ENCODE measurements at regions not wholly inside any gene's neighbourhood (a gene's known extent, or its start where the extent isn't known, plus 50 kb on each side); places are given as distances from the start of the nearest gene placed in this dataset.
"Not testable (repeated sequence)": the region's sequence is repeated elsewhere in the genome, so short reads cannot be mapped to it uniquely, and the experiment has no call there.

DNA sequence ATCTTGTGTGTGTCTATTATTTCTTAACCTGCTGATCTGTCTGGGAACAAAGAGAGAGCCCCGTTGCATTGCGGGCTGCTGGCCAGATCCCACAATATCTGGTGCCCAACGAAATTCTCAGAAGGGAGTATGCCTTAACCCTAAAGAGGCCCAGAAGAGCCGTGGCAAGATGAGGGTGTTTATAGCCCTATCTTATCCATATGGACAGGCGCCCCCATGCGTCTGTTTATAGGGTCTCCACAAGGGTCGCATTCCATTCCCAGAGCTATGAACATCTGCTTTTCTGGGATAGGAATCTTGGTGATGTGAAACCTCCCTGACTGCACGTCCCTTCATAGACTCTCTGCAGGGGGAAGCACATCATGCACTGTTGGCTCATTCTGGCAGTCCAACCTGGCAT, 1262.5 kb downstream of the RAPGEF2 start:
- DNase-seq = not testable (repeated sequence)

DNA sequence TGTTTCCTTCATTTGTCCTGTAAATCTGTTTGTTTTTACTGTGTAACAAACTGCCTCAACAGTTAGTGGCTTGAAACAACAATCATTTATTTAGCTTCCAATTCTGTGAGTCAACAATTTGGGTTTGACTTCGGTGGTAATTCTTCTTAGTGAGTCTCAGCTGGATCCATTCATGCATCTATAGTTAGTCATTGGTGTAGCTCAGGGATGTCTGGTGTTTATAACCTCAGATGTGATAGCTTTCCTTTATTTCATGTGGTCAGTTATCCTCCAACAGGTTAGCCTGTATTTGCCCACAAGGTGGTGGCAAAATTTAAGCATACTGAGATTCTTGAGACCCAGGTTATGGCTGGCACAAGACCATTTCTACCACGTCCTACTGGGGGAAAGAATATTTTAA, 1267.2 kb downstream of the RAPGEF2 start:
- DNase-seq = no peak

DNA sequence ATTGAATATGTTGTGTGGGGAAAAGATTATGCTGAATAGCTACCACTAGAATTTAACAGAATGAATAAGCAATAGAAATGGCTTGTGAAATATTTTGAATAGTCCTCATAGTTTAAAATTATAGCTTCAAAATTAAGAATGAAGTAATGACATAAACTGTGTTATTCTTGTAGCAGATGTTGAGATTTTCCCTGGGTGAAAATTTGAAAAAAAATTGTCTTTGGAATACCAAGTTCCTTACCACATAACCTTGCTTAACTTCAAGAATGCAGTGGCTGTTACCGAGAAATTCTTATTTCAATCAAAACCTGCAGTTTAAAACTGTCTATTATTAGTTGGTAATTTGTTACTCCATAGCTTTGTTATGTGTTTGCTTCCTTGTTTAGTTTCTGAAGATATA, 1268.6 kb downstream of the RAPGEF2 start:
- DNase-seq = no peak

DNA sequence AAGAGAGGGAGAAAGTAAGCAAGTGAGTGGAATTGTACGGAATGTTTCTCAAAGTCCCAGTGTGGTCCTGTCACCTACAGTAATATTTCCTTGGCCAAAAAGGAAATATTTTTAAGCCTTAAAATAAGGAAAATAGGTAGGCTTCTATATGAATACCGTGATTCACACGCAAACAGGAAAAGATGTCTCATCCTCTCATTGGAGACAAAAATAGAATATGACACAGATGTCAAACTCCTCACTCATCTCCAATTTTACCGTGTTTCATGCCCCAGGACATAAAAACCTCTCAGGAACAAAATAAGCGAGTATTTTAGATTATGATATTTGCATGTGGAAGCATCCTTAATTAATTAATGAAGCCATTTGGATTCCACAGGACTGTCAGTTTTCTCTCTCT, 1269.5 kb downstream of the RAPGEF2 start:
- no peak for DNase-seq

DNA sequence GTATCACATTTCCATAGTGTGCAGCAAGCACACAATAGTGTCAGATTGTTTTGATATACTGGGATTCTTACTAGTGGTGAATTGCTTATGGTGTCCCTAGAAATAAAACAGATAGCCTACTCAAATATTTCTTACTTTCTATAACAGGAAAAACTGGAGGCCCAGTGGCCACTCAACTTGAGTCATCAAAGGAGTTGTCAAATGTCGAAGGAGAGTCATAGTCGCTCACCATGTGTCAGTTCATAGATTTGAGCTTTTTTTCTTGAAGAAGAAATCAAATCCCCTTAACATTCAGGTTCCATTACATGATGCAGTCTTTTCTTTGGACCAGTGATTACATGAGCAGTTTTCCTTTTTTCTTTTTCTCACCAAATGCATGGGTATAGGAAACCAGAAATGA, 1271.0 kb downstream of the RAPGEF2 start:
- DNase-seq = no peak

DNA sequence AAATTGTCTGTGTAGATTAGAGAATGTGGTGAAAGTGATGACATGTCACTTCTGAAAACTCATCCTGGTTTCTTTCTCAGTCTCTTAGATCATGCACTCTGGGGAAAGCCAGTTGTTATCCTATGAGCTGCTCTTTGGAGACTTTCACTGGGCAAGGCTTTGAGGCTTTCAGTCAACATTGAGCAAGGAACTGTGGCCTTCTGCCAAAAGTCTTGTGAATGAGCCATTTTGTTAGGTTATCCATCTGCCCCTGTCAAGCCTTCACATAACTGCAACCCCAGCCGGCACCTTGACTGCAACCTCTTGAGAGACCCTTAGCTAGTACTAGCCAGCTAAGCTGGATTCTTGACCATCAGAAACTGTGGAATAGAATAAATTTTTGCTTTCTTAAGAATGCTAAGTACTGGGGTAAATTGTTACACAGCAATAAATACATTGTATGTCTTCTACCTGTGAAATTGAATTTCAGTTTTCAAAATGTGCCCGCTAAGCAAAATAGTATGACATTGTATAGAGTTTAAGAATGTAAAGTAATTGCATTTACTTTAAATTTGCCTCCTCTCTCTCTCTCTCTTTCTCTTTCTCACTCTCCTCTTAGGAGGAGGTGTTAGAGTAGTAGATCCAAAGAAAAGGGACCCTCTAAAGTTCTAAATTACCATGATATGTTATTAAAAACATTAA, 1273.0 kb downstream of the RAPGEF2 start:
- DNase-seq = no peak

DNA sequence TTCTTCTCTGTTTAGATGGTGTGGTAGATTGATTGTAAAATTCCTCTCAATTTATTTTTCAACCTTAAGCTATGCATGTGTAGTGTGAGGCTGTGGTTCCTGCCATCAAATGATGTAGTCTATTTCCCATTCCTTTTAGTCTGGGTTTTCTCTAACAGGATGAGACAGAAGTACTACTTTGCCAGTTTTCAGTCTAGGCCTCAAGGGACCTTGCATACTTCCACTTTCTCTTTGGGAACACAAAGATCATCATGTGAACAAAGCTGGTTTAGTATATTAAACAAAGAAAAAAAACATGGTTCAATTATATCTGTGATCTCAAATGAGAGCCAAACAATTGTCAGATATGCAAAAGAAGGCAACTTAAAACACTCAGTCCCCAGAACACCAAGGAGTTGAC, 1284.0 kb downstream of the RAPGEF2 start:
- DNase-seq = no peak

DNA sequence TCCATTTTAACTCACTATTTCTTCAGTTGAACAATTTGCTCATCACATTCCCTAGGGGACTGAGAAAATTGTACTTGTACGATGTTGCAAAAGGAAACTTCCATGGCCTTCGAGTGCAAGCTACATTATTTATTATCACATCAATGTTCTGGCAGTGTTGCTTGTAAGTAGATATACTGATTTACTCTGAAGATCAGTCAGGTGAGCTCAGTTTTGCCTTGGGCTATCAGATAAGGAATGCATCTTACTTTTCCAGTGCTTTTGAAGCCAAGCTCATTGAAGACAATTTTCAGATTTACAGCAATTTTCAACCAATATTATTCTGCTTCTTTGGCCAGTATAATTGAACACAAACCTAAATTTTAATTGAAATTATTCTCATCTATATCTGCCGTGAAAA, 1296.9 kb downstream of the RAPGEF2 start:
- DNase-seq = no peak

DNA sequence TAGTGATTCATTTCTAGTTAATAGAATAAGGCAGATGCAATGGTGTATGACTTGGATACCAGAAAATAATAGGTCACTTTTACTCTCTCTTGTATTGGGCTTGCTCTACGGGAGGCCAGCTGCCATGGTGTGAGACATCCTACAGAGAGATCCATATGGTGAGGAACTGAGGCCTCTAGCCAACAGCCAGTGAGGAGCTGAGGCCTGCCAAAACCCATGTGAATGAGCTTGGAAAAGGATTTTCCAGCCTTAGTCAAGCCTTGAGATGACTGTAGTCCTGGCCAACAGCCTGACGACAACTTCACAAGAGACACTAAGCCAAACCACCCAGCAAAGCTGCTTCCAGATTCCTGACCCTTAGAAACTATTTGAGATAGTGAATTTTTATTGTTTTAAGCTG, 1300.2 kb downstream of the RAPGEF2 start:
- no peak for DNase-seq

DNA sequence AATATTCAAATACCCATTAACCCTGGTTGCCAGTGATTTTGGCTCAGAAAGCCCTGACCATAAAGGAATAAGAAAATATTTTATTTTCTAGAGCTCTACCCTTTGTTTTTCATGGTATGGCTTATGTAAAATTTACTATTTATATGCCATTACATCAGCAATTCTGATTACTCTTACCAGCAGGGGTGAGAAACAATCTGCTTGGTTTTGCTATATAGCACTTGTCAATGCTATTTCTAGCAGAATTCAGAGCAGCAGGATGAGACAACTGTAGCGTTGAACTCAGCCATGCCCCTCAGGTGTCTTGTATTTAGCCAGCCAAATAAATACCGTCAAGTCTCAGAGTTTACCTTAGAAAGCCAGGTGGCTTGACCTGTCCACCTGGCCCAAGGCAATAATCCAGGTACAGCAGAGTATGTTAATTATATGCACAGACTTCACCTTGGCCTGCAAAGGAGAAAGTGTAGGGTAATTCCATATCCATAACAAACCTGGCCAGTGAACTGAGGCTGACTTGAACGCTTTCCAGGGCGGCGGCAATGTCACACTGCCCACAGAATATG, 1303.5 kb downstream of the RAPGEF2 start:
- DNase-seq = no peak

DNA sequence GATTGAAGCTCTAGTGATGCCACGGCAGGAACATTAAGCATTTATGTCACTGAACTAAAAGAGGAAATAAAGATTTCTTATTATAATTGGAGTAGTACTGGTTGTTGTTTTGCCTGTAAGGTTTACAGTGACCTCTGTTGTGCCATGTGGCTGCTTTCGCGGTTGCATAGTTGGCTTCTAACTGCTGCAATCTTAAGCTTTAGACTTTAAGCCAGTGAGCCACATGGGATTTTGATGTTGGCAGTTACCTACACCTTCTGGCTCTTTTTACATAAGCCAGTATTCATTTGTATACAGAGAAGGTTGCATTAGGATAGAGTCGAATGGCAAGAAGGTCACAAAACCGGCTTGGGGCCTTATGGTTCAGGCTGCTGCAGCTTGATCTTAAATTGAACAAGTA, 1311.6 kb downstream of the RAPGEF2 start:
- no peak for DNase-seq

DNA sequence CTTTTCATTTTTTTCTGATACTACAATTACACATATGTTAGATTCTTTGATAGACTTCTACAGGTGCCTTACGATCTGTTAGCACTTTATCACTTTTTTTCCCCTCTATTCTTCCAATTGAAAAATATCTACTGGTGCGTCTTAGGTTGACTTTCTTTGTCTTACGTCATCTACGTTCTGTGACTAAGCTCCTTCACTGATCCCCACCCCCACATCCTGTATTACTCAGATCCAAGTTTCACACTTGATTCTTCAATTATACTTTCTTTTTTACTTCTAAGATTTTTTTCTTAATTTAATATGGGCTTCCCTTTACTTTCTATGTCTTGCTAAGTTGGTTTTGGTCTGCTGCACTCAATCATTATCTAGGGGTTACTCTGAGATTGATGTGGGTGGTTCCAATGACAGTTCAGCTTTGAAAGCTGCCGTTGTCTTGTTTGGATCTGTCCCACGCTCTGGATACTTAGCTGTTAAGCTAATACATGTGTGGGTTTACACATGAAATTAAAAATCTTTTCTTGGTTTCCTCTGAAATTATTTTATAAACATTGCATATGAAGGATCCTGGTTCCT, 1321.1 kb downstream of the RAPGEF2 start:
- no peak for DNase-seq

DNA sequence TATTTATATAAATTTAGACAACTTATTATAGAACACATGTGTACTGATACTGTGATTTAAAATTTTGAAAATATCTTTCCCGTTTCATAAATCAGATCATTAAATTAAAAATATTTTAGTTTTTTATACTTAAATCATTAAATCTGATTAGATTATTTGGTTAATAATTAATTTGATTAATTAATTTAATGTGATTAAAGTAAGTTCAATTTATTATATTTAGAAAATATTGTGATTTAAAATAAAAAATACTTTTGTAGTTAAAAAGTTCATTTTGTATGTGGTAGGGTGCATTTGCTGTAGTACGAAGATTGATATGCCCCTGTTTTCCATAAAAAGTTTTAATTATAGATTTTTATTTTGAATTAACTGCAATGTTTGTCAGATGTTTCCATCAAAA, 1323.4 kb downstream of the RAPGEF2 start:
- DNase-seq = no peak

DNA sequence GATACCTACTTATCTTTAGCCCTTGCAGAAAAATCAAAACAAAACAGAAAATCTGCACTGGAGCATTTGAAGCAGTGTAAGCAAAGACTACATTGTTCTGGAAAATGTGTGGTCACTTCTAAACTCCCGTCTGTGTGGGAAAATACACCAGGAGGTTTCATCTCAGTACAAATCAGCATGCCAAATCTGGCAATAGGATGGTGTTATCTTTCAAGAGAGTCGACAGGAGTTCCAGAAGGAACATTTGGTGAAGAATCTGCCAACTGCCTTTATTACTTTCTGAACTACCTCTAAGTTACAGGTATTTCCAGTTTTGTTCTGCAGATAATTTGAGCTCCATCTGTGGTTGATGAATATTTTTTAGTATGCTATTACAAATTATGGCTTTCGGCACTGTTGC, 1348.0 kb downstream of the RAPGEF2 start:
- DNase-seq = no peak

DNA sequence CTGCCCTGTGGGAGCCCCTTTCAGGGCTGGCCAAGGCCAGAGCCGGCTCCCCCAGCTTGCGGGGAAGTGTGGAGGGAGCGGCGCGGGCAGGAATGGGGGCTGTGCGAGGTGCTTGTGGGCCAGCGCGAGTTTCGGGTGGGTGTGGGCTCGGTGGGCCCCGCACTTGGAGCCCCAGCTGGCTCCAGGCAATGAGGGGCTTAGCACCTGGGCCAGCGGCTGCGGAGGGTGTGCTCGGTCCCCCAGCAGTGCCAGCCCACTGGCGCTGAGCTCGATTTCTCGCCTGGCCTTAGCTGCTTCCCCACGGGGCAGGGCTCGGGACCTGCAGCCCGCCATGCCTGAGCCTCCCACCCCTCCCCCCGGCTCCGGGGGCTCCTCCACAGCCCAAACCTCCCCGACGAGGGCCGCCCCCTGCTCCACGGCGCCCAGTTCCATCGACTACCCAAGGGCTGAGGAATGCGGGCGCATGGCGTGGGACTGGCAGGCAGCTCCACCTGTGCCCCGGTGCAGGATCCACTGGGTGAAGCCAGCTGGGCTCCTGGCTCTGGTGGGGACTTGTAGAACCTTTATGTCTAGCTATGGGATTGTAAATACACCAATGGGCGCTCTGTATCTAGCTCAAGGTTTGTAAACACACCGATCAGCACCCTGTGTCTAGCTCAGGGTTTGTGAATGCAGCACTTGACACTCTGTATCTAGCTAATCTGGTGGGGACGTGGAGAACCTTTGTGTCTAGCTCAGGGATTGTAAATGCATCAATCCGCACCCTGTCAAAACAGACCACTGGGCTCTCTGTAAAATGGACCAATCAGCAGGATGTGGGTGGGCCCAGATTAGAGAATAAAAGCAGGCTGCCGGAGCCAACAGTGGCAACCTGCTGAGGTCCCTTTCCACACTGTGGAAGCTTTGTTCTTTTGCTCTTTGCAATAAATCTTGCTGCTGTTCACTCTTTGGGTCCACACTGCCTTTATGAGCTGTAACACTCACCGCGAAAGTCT, 1379.1 kb downstream of the RAPGEF2 start:
- DNase-seq = not testable (repeated sequence)

DNA sequence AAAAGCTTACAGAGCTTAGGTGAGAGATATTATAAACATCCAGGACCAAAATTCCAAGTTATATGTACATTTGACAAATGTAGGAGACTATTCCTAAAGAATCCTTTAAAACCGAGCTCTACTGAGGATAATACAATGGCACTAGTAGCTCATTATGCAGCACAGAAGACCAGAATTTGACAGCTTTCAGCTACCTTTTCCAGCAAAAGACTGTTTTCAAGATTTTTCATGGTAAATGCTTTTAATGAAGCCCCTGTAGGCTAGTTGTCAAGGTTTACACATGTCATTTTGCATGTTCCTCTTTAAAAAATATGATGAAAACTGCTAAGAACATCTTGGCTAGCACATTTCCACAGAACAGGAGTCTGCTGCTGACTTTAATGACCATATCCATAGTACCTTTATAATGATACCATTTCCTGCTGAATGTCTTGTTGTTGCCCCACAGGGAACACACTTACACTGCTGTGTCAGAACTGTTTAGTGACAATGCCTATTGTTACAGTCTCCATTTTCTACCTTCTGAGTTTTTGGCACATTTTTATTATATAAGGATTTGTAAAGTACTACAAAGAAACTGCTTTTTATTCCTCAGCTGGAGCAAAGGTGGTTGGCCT, 1382.3 kb downstream of the RAPGEF2 start:
- DNase-seq = no peak

DNA sequence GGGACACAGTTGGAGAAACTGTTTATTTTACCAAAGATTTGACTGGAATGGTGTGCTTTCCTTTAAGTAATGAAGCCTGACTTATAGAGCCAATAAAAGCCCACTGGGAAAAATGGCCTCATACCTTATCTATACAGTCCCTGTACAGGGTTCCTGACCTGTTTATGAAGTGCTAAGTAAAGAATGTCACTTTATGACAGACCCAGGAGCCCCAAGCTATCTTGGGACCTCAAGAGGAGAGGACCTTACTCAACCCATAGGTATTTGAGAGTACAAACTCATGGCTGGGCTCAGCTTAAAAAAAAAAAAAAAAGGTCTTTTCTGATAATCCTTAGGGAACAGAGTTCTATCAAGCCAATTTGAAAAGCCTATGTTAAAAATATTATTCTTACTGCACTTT, 1389.3 kb downstream of the RAPGEF2 start:
- no peak for DNase-seq

DNA sequence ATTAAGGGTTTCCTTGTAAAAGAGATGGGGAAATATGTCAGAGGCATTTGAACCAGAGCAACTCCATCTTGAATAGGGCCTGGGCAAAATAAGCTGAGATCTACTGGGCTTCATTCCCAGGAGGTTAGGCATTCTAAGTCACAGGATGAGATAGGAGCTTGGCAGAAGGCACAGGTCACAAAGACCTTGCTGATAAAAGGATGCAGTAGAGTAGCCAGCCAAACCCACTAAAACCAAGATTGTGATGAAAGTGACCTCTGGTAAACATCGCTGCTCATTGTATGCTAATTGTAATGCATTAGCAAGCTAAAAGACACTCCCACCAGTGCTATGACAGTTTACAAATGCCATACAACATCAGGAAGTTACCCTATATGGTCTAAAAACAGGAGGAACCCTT, 1390.3 kb downstream of the RAPGEF2 start:
- no peak for DNase-seq

DNA sequence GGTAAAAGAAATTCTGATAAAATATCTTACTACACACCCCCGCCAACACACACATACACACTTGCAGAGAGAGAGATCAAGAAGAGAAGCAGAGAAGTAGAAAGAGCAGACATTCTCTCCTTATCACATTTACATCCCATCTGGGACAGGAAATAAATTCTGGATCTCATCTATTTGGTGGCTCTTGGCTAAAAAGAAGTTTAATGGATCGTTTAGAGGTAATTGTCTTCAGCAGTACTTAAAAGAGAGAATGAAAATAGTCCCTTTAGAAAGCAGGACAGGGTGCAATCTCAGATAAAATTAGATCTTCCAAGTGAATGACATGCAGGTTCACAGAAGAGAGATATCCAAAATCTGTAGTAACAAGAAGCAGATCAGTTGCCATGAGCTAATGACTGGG, 1392.5 kb downstream of the RAPGEF2 start:
- DNase-seq = no peak

DNA sequence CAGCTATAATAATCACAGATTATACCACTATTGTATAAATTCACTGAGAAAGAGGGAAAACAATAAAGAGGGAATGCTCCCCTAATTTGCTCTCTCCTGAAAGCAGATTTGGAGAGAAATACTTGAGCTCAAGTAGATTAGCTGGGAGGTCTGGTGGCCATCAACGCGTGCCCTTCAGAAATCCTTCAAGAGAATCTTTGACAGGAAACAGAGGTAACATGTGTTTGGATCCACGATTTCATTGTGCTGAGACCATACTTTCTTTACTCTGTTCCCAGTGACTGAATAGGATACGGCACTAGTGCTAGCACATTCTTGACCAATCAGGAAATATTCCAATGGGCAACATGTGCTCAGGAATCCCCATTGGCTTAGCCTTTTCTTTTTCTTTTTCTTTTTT, 1395.3 kb downstream of the RAPGEF2 start:
- no peak for DNase-seq

DNA sequence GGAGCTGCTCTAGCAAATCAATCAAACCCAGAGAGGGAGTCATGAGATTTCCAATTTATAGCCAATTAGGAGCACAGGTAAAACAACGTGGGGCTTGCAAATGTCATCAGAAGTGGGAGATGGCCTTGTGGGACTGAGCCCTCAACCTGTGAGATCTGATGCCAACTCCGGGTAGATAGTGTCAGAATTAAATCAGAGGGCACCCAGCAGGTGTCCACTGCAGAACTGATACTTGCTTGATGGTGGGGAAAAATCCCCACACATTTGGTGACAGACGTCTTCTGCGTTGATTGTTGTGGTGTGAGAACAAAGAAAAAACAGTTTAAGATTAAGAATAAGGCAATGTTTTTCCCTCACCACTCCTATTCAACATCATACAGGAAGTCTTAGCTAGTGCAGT, 1402.8 kb downstream of the RAPGEF2 start:
- no peak for DNase-seq

DNA sequence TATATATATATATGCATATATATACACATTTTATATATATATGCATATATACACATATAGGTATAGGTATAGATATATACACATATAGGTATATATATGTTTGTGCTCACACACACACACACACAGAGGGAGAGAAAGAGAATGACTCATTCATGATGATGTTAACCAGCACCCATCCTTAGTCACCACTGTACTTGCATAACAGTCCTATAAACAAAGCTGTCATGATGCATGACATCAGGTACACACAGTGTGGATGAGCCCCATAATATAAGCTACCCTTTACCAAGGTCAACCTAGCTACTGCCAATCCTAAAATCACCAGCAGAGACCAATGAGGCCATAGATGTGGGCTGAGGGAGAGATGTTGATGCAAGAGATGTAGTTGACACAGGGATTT, 1408.0 kb downstream of the RAPGEF2 start:
- no peak for DNase-seq

DNA sequence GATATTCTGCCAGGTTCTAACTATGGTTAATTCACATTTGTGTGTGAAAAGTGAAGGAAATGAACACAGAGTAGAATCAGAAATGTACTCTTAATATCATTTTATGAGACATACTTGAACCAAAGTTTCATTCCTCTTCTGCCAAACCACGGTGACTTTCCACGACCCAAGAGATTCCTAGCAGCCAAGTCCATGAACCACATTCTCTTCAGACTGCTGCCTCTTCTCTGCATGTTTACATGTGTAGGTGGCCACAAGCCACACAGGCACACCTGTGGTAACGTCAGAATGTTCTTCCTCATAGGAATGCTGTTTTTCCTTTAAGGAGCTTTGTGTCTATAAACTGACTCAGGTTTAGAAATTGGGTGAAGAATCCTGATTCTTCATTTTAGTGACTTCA, 1411.2 kb downstream of the RAPGEF2 start:
- DNase-seq = no peak
